ENCODE measurements at regions not wholly inside any gene's neighbourhood (a gene's known extent, or its start where the extent isn't known, plus 50 kb on each side); places are given as distances from the start of the nearest gene placed in this dataset.

GRCh38 chr4:27318740-27319139, 458.1 kb downstream of the STIM2 start:
- TF ChIP-seq CTCF (IDR thresholded peaks at IDR 0.05): peak; percentile 56
- TF ChIP-seq TCF7L2 (IDR thresholded peaks at IDR 0.05; ENCODE audit: low read depth, low read length): no peak
- TF ChIP-seq, protein P1, sequence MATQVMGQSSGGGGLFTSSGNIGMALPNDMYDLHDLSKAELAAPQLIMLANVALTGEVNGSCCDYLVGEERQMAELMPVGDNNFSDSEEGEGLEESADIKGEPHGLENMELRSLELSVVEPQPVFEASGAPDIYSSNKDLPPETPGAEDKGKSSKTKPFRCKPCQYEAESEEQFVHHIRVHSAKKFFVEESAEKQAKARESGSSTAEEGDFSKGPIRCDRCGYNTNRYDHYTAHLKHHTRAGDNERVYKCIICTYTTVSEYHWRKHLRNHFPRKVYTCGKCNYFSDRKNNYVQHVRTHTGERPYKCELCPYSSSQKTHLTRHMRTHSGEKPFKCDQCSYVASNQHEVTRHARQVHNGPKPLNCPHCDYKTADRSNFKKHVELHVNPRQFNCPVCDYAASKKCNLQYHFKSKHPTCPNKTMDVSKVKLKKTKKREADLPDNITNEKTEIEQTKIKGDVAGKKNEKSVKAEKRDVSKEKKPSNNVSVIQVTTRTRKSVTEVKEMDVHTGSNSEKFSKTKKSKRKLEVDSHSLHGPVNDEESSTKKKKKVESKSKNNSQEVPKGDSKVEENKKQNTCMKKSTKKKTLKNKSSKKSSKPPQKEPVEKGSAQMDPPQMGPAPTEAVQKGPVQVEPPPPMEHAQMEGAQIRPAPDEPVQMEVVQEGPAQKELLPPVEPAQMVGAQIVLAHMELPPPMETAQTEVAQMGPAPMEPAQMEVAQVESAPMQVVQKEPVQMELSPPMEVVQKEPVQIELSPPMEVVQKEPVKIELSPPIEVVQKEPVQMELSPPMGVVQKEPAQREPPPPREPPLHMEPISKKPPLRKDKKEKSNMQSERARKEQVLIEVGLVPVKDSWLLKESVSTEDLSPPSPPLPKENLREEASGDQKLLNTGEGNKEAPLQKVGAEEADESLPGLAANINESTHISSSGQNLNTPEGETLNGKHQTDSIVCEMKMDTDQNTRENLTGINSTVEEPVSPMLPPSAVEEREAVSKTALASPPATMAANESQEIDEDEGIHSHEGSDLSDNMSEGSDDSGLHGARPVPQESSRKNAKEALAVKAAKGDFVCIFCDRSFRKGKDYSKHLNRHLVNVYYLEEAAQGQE (IDR thresholded peaks at IDR 0.05; ENCODE audit: insufficient read depth in 1 of 2, low read depth in 2 of 2, low read length in 1 of 2): no peak
- no peak for TF ChIP-seq POLR2AphosphoS5 (IDR thresholded peaks at IDR 0.05; ENCODE audit: low read depth, low read length)

Data from Panc1 (cell line).